Lung (tissue), 11 donors: ENCODE measurements at regions not wholly inside any gene's neighbourhood (a gene's known extent, or its start where the extent isn't known, plus 50 kb on each side); places are given as distances from the start of the nearest gene placed in this dataset.

ENCODE experiments used
- ATAC-seq: fragments of 200-7000 bp; cut with Tn5 transposase; one replicate; pipeline ENCODE4 v1.9.1; 2020; ENCODE audit warnings: moderate number of reproducible peaks; ENCODE audit not compliant: insufficient read depth, low FRiP score
- DNase-seq, 3 donors: peaks; one replicate each; pipeline ENCODE4 v3.0.0-alpha.2; 2013 to 2017
- H3K27ac ChIP-seq, 2 donors: one replicate each; pipeline ENCODE4 v1.5.1; 2013; ENCODE audit warnings: mild to moderate bottlenecking in 2 of 2, moderate library complexity in 2 of 2, control low read depth in 1 of 2, inconsistent platforms in 1 of 2, low read depth in 1 of 2, low read length in 1 of 2
- H3K27me3 ChIP-seq, 3 donors: one replicate each; pipeline ENCODE4 v1.5.1; 2013; ENCODE audit warnings: low read length in 2 of 3; ENCODE audit not compliant: control insufficient read depth in 3 of 3, insufficient read depth in 3 of 3
- H3K36me3 ChIP-seq, 4 donors: one replicate each; pipeline ENCODE4 v1.5.1; 2013; ENCODE audit warnings: low read length in 4 of 4, mild to moderate bottlenecking in 1 of 4, moderate library complexity in 1 of 4; ENCODE audit not compliant: control insufficient read depth in 4 of 4, insufficient read depth in 4 of 4
- H3K4me1 ChIP-seq, 5 donors: one replicate each; pipeline ENCODE4 v1.5.1; 2013; ENCODE audit warnings: low read length in 5 of 5, mild to moderate bottlenecking in 2 of 5, moderate library complexity in 1 of 5; ENCODE audit not compliant: control insufficient read depth in 5 of 5, insufficient read depth in 5 of 5
- H3K4me3 ChIP-seq: one replicate; pipeline ENCODE4 v1.5.1; 2013; ENCODE audit warnings: mild to moderate bottlenecking, control low read depth, moderate library complexity
- H3K9ac ChIP-seq, 2 donors: one replicate each; pipeline ENCODE4 v1.5.1; 2013; ENCODE audit warnings: low read length in 2 of 2, control low read depth in 1 of 2; ENCODE audit not compliant: insufficient read depth in 1 of 2
- H3K9me3 ChIP-seq, 4 donors: one replicate each; pipeline ENCODE4 v1.5.1; 2013; ENCODE audit warnings: low read length in 3 of 4, mild to moderate bottlenecking in 1 of 4, moderate library complexity in 1 of 4; ENCODE audit not compliant: control insufficient read depth in 4 of 4, insufficient read depth in 3 of 4
- CTCF ChIP-seq: IDR thresholded peaks from 2 replicates; pipeline ENCODE4 v1.5.1; 2012; ENCODE audit warnings: mild to moderate bottlenecking; ENCODE audit errors: control extremely low read depth, extremely low read depth
- WGBS, 2 donors: extraction: QIAGEN DNeasy Blood & Tissue Kit; methylation state at CpG; one replicate each; pipeline ENCODE4 v1.1.7; 2013; 5-methylcytosine and 5-hydroxymethylcytosine counted together
- donor health status: control.
- donor health status: control.
- donor health status: Bipolar disorder and iron deficiency.
- donor health status: healthy.
- donor health status: DM: yes; HTN: yes; CAD: no.

DNA sequence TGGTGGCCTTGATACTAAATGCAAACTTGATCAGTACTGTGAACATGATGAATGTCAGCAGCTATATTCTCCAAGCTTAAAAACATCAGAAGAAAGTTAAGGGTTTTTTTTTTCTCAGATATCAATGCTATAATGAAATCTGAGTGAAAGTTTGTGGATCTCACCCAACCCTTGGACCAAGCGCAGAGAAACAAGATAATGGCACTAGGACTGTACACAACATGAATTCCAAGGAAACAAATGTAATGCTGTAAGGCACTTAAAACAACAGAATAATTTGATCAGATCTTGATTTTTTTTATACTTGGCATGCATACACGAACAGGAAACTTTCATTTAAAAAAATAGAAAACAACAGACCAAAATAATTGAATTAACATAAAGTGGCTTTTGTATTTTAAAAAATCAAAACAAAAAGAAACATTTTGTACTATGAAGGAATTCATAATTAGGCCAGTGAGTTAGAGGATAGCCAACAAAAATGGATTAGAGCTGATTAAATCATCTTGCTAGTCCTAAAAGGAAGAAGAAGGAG lies 1154.0 kb upstream of the EYS start:
- Histone ChIP-seq H3K9ac (no peak overlapping the region), H3K4me3 (no peak overlapping the region), H3K9me3 (no peaks in the 10 kb centered on the region), H3K27me3 (no peaks in the 10 kb centered on the region), H3K4me1 (no peaks in the 10 kb centered on the region), H3K36me3 (no peaks in the 10 kb centered on the region), H3K27ac (no peak overlapping the region)
- ATAC-seq (no peak), DNase-seq (peak in 2 of 3 donors; percentile 3 to 4)
- WGBS, 2 donors = 62 to 65% methylated on average over 2 of the region's 2 CpGs
- no peak for TF ChIP-seq CTCF

GRCh38 chr6:66860328-66860727 lies 1153.3 kb upstream of the EYS start:
- DNase-seq (no peak), ATAC-seq (no peak)
- H3K27me3 ChIP-seq = no peaks in the 10 kb centered on the region
- no peak for TF ChIP-seq CTCF
- WGBS, 2 donors = 57 to 65% methylated on average over 3 of the region's 3 CpGs
- H3K4me1 ChIP-seq = no peaks in the 10 kb centered on the region
- no peak overlapping the region for H3K4me3 ChIP-seq
- H3K36me3 ChIP-seq = no peaks in the 10 kb centered on the region
- H3K9ac ChIP-seq = no peak overlapping the region
- no peak overlapping the region for H3K27ac ChIP-seq
- H3K9me3 ChIP-seq = no peaks in the 10 kb centered on the region

- Histone ChIP-seq H3K4me3 (no peak overlapping the region), H3K9me3 (peaks cover 0 to 1% (median 0%) of the 10 kb centered on the region in 4 donors), H3K4me1 (no peaks in the 10 kb centered on the region), H3K36me3 (no peaks in the 10 kb centered on the region), H3K27me3 (no peaks in the 10 kb centered on the region), H3K9ac (no peak overlapping the region), H3K27ac (no peak overlapping the region)
- DNase-seq = peak in 1 of 3 donors; percentile 3
- WGBS, 2 donors = 46 to 76% methylated on average over 2 of the region's 2 CpGs
- no peak for TF ChIP-seq CTCF
- ATAC-seq = no peak
Measured at GRCh38 chr6:66858196-66858595, 1151.2 kb upstream of the EYS start.

GRCh38 chr6:66854014-66854413 lies 1147.0 kb upstream of the EYS start:
- ATAC-seq (no peak), DNase-seq (no peak)
- no peak for TF ChIP-seq CTCF

More at GRCh38 chr6:66854014-66854413, 1147.0 kb upstream of the EYS start:
- no peaks in the 10 kb centered on the region for H3K27me3 ChIP-seq
- no peaks in the 10 kb centered on the region for H3K4me1 ChIP-seq
- H3K9me3 ChIP-seq = peaks cover 0 to 1% (median 0%) of the 10 kb centered on the region in 4 donors
- no peaks in the 10 kb centered on the region for H3K36me3 ChIP-seq
- no peak overlapping the region for H3K4me3 ChIP-seq
- H3K9ac ChIP-seq = no peak overlapping the region
- no peak overlapping the region for H3K27ac ChIP-seq
